AG09309 (cell line): ENCODE measurements at regions not wholly inside any gene's neighbourhood (a gene's known extent, or its start where the extent isn't known, plus 50 kb on each side); places are given as distances from the start of the nearest gene placed in this dataset.
A peak's percentile ranks its signal among the peaks of the same experiment; 100 is the strongest.
"Not testable (repeated sequence)": the region's sequence is repeated elsewhere in the genome, so short reads cannot be mapped to it uniquely, and the experiment has no call there.

Experiments used
- DNase-seq: peaks from one replicate; pipeline ENCODE4 v3.0.0-alpha.2; 2010; ENCODE audit warnings: low read depth
- H3K4me3 ChIP-seq: 2 replicates; pipeline ENCODE4 v1.5.1; 2011; ENCODE audit warnings: mild to moderate bottlenecking, low read depth, low read length, moderate library complexity; ENCODE audit not compliant: control insufficient read depth
- TF ChIP-seq, protein P1 (sequence below): IDR thresholded peaks from 2 replicates; pipeline ENCODE4 v1.5.1; 2011; ENCODE audit warnings: mild to moderate bottlenecking, low read depth, low read length, inconsistent platforms; ENCODE audit not compliant: insufficient read depth, control insufficient read depth; ENCODE audit errors: missing control alignments

DNA sequence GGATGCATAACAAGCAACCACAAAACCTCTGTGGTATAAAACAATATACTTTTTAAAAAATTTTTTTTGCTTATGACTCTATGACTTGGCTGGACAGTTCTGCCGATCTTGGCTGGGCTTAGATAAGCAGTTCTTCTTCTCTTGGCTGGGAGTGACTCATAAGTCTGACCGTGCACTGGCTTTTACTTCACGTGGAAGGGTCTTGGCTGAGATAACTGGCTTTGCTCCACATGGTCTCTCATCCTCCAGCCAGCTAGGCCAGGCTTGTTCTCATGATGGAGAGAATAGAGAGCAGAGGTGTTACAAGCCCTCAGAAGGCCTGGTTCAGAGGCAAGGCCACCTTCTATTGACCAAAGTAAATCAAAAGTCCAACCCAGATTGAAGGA is 178.9 kb upstream of the SERPINE2 start:
- TF ChIP-seq, protein P1, sequence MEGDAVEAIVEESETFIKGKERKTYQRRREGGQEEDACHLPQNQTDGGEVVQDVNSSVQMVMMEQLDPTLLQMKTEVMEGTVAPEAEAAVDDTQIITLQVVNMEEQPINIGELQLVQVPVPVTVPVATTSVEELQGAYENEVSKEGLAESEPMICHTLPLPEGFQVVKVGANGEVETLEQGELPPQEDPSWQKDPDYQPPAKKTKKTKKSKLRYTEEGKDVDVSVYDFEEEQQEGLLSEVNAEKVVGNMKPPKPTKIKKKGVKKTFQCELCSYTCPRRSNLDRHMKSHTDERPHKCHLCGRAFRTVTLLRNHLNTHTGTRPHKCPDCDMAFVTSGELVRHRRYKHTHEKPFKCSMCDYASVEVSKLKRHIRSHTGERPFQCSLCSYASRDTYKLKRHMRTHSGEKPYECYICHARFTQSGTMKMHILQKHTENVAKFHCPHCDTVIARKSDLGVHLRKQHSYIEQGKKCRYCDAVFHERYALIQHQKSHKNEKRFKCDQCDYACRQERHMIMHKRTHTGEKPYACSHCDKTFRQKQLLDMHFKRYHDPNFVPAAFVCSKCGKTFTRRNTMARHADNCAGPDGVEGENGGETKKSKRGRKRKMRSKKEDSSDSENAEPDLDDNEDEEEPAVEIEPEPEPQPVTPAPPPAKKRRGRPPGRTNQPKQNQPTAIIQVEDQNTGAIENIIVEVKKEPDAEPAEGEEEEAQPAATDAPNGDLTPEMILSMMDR, result no peak
- DNase-seq, result peak; percentile 28
- no peak overlapping the region for H3K4me3 ChIP-seq

DNA sequence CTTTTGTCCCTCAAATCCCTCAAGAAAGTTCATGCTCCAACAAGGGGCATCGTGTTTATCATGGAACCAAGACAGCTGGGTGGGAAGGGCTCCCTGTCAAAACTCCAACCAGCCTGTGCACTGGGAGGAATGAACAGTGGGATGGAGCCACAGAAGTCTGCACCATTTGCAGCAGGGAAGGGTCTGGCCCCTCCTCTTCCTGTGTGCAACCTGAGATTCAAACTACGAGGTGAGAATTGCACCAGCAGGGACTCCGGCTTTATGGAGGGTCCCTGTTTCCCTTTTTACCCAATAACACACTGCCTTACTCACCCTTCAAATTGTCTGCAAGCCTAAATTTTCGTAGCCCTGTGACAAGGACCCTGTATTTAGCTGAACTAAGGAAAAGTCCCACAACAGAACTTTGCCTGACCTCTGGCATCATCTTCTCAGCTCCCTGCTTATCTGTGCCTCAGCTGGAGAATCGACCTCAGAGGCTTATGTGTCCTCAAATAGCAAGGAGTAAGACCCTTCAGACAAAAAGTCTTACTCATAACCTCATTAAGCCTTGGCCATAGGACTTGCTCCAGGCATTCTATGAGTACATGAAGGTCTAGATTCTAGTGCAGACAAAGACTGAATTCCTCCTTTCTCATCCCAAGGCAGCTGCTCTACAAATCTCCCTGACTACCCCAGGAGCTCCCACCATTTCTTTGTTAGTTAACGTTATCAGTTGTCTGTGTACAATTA is 178.3 kb upstream of the SERPINE2 start:
- no peak for DNase-seq
- TF ChIP-seq, protein P1, result no peak
- no peak overlapping the region for H3K4me3 ChIP-seq

DNA sequence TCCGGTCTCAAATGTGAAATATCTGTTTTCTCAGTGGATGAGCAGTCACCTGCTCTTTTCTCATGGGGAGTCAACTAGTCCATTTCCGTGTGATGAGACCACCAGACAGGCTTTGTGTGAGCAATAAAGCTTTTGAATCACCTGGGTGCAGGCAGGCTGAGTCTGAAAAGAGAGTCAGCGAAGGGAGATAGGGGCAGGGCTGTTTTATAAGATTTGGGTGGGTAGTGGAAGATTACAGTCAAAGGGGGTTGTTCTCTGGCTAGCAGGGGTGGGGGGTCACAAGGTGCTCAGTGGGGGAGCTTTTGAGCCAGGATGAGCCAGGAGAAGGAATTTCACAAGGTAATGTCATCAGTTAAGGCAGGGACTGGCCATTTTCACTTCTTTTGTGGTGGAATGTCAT is 176.5 kb upstream of the SERPINE2 start:
- DNase-seq, H3K4me3 ChIP-seq: not testable (repeated sequence)

DNA sequence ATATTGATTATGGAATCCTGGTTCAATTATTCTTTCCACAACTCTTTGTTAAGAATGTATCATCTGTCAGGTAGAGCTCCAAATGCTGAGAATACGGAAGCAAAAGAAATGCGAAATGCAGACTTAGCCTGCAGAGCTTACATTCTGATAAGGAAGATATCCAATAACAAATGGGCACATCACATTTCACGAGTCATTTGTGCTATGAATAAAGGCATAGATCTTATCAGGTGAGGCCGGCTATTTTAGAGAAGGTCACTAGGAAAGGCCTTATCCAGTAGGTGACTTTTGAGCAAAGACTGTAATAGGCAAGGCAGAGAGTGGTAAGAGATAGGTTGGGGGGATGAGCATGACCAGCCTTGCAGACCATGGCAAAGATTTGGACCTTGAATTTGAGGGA is 174.3 kb upstream of the SERPINE2 start:
- no peak overlapping the region for H3K4me3 ChIP-seq
- DNase-seq, result no peak
- TF ChIP-seq, protein P1, result no peak

DNA sequence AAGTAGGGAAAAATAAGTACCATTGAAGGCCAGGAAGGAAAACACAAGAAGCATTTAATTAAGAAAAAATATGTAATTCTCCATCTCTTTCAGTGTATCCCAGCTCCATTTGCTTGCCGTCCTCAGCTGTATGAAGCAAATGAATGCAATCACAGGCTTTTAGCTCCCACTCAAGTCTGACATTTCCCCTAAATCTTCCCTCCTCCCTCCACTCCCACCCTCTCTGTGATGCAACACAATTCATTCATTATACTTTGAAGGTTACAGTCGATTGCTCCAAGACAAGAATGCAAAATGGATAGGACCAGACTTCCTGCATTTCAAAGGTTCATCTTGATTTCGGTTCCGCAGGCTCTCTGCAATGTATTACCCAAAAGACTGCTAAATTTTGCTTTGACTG is 172.7 kb upstream of the SERPINE2 start:
- H3K4me3 ChIP-seq, result no peak overlapping the region
- TF ChIP-seq, protein P1, result no peak
- DNase-seq, result no peak

DNA sequence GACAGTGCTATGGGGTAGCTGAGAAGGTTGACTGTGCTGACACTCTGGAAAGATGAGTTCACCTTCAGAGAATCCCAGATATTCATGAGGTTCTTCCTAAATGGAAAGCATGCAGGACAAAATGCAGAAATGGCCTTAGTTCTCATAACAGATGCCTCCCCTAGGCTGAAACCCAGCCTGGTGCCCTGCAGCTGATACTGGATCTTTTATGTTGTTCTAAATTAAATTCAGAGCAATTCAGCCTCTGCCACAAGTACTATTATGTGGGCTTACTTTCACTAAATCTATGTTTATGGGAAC is 172.0 kb upstream of the SERPINE2 start:
- TF ChIP-seq, protein P1, result no peak
- H3K4me3 ChIP-seq, result no peak overlapping the region
- DNase-seq, result no peak

DNA sequence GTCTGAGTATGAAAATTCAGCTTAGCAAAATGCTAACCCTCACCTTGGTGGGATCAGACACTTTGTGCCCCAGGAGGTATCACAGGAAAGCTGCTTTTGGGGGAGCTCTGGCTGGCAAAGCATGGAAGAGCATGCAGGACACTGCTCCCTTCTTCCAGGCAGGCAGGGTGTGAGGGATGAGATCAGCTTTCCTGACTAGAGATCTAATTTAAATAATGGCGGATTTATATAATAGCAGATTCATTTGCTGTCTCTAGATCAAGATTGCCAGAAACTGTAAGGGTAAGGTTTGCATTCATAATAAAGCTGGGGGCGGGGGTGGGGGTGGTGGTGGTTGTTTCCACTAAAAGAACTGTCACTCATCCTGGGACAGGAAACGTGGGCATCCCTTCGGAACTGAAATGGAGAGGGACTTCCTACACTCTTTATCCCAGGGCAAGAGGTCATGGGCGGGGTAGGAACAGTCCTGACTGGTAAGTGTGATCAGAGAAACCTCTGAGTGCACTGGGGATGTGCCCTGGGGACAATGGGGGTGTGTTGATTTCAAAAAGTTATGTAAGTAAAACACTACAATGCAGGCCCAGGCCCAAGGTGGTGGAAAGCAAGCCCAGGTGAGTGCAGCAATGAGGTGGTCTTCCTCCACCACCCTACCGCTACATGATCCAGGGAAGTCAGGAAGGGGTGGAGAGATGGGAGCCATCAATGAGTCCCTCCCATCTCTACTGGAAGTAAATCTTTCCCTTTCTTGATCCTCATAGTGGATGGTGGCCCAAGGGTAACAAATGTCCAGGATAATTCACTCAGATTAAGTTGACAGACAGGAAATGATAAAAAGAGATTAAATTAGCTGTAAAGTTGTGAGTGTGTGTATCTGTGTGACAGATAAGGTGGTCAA is 171.4 kb upstream of the SERPINE2 start:
- DNase-seq, result no peak
- TF ChIP-seq, protein P1, result no peak
- no peak overlapping the region for H3K4me3 ChIP-seq
